GM19395 (cell line): ENCODE measurements at regions not wholly inside any gene's neighbourhood (a gene's known extent, or its start where the extent isn't known, plus 50 kb on each side); places are given as distances from the start of the nearest gene placed in this dataset.
"Not testable (repeated sequence)": the region's sequence is repeated elsewhere in the genome, so short reads cannot be mapped to it uniquely, and the experiment has no call there.

Experiments used
- ATAC-seq: cut with Tn5 transposase; IDR thresholded peaks from one replicate; pipeline ENCODE4 v1.9.1; 2021; ENCODE audit warnings: mild to moderate bottlenecking, moderate library complexity; ENCODE audit not compliant: unreplicated experiment

GRCh38 chr5:157999696-158000095 is 140.8 kb upstream of the CLINT1 start:
- ATAC-seq = no peak

- ATAC-seq = no peak
Measured at GRCh38 chr5:157997991-157998504, 139.1 kb upstream of the CLINT1 start.

- ATAC-seq = peak; percentile 80
Measured at GRCh38 chr5:157994906-157995519, 136.1 kb upstream of the CLINT1 start.

GRCh38 chr5:157993986-157994691 is 135.2 kb upstream of the CLINT1 start:
- no peak for ATAC-seq

GRCh38 chr5:157993201-157993600 is 134.3 kb upstream of the CLINT1 start:
- no peak for ATAC-seq

GRCh38 chr5:157990583-157991181 is 131.7 kb upstream of the CLINT1 start:
- ATAC-seq = no peak

GRCh38 chr5:157989296-157989695 is 130.4 kb upstream of the CLINT1 start:
- no peak for ATAC-seq

GRCh38 chr5:157987259-157987658 is 128.3 kb upstream of the CLINT1 start:
- ATAC-seq = no peak

- no peak for ATAC-seq
Measured at GRCh38 chr5:157986431-157986990, 127.6 kb upstream of the CLINT1 start.

GRCh38 chr5:157984611-157985010 is 125.7 kb upstream of the CLINT1 start:
- ATAC-seq = no peak

- ATAC-seq = no peak
Measured at GRCh38 chr5:157983906-157984551, 125.1 kb upstream of the CLINT1 start.

GRCh38 chr5:157978061-157978460 is 119.1 kb upstream of the CLINT1 start:
- ATAC-seq = no peak

- no peak for ATAC-seq
Measured at GRCh38 chr5:157976429-157976828, 117.5 kb upstream of the CLINT1 start.

GRCh38 chr5:157972579-157972978 is 113.6 kb upstream of the CLINT1 start:
- no peak for ATAC-seq

- no peak for ATAC-seq
Measured at GRCh38 chr5:157971571-157972216, 112.7 kb upstream of the CLINT1 start.

- not testable (repeated sequence) for ATAC-seq
Measured at GRCh38 chr5:157968570-157968969, 109.6 kb upstream of the CLINT1 start.

- no peak for ATAC-seq
Measured at GRCh38 chr5:157965989-157966388, 107.0 kb upstream of the CLINT1 start.

- ATAC-seq = no peak
Measured at GRCh38 chr5:157965040-157965678, 106.2 kb upstream of the CLINT1 start.

GRCh38 chr5:157963761-157964160 is 104.8 kb upstream of the CLINT1 start:
- ATAC-seq = no peak

GRCh38 chr5:157963244-157963643 is 104.3 kb upstream of the CLINT1 start:
- ATAC-seq = no peak
